Embryonic facial prominence (tissue), 1 donor: ENCODE measurements at regions not wholly inside any gene's neighbourhood (a gene's known extent, or its start where the extent isn't known, plus 50 kb on each side); places are given as distances from the start of the nearest gene placed in this dataset.
"Not testable (repeated sequence)": the region's sequence is repeated elsewhere in the genome, so short reads cannot be mapped to it uniquely, and the experiment has no call there.

Experiments
- DNase-seq: peaks from one replicate; pipeline ENCODE4 v3.0.0-alpha.2; 2016; ENCODE audit errors: extremely low spot score

DNA sequence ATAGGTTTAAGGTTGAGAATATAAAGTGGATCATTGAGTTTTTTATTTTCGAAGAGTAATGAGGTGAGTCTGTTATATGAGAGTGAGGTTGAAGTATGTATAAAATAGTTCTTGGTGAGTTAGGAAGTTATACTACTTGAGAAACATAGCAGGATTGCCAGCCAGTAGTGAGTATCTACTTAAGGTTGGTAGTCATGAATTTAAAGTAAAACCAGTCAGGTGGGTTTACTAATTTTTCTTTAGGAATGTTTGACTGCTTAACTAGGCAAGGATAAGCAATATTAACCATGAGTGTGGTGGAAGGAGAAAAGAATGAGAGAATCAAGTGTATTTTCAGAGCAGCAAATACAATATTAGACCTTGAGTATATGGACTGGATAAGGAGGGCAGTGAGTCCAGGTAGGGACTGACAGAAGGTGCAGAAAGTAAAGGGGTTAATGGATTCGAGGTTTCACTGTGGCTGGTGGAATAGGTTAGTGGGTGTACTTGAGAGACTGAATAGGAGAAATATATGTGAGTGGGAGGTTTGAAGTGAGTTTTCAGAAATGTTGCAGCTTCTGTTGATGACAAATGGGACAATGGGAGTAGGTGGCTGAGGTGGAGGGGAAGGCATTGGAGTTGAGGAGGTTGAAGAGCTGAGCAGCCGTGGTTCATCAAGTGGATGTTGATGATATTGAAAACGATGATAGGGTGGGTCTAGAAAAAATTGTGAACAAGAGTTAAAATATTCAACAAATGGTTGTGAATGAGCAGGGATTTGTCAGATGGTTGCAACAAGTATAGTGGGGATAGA is 232.5 kb upstream of the ASCC3 start:
- no peak for DNase-seq

DNA sequence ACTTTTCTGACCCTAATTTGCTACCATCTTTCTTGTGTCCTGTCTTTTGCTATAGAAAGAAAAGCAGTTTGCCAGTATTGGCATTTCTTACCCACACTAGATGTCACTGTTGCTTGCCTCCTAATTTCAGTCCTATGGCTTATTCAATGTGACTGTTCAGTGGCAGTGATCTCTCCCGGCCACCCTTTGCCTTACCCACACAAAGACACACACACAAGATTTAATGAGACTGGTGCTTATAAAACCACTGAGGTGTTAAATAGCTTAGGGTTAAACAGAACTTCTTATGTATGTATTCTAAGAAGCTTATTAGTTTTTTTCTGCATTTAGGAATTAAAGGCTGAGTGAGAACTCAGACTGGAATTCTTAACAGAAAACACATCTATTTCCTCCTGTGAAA is 233.6 kb upstream of the ASCC3 start:
- DNase-seq: peak; percentile 23

GRCh38 chr6:101116337-101116736 is 235.2 kb upstream of the ASCC3 start:
- DNase-seq: no peak

DNA sequence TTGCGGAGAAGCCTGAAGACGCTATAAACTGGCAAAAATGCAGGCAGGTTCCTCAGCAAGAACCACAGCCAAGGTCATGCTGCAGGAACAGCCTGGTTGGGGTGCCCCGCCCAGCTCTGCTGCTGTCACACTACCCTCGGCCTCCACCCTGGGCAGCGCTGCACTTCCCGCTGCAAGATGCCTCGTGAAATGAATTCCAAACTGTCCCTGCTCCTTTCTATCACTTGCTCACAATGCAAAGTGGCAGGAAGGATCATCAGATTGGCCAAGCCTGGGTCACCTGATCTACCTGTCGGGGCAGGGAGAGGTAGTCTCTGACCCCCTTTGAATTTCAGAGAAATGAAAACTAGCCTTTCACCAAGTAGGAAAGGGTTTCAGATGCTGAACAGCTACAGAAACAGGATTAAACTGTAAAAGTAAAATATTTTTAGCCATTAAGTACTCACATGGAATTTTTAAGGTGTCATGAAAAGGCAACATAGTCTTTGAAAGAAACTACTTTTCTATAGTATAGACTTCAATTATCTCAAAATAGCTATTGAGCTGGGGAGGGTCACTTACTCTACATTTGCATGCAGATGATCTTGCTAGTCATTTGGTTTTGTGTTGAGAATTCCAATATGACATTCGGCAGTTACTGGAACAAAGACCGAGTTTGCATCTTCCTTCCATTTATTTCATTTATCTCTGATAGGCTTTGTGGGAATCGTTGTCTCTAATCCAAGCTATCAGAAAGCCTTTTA is 236.4 kb upstream of the ASCC3 start:
- DNase-seq: no peak

GRCh38 chr6:101118136-101118396 is 236.9 kb upstream of the ASCC3 start:
- DNase-seq: no peak

- no peak for DNase-seq
Measured at GRCh38 chr6:101120747-101121146, 239.6 kb upstream of the ASCC3 start.

DNA sequence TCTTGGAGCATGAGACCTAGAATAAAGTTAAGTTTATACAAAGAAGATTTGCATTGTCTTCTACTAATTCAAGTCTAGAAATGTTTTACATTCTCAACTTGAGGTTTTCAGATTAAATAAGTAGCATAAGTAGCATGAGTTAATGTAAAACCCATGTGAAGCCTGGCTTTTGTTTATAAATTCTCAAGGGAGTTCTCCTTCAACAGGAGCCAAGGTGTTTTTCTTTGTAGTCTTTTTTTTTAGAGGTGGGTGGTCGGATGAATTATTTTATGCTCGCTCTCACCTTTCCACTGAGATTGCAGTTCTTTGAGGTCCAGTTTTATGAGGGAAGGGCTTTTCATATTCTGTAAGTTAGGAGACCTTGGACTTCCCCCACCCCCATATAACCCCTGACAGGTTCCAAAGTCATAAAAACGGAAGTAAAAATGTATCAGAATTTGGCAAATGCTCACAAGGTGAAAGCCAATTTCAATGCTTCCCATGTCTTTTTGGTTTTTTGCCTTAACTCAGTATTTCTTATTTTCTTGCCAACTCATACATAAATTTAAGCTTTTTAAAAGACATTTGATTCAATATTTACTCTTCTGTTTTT is 244.3 kb upstream of the ASCC3 start:
- DNase-seq: no peak

GRCh38 chr6:101126501-101126900 is 245.4 kb upstream of the ASCC3 start:
- no peak for DNase-seq

GRCh38 chr6:101129851-101130250 is 248.7 kb upstream of the ASCC3 start:
- DNase-seq: no peak

- DNase-seq: peak; percentile 6
Measured at GRCh38 chr6:101146389-101146788, 247.1 kb upstream of the GRIK2 start.

- DNase-seq: no peak
Measured at GRCh38 chr6:101150226-101150625, 243.3 kb upstream of the GRIK2 start.

GRCh38 chr6:101157638-101158037 is 235.9 kb upstream of the GRIK2 start:
- not testable (repeated sequence) for DNase-seq

GRCh38 chr6:101163611-101164010 is 229.9 kb upstream of the GRIK2 start:
- no peak for DNase-seq

DNA sequence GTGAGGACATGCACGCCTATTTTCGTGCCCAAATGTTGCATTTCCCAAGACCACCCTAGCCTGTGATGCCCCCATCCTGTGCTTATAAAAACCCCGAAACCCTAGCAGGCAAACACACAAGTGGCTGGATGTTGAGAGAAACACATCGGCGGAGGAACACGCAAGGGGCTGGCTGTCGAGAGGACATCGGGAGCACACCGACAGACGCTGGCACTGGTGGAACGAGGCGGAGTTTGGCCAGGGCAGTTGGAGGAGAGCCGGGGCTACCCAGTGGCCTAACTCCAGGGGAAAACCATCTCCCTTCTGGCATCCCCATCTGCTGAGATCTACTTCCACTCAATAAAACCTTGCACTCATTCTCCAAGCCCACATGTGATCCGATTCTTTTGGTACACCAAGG is 225.9 kb upstream of the GRIK2 start:
- no peak for DNase-seq

DNA sequence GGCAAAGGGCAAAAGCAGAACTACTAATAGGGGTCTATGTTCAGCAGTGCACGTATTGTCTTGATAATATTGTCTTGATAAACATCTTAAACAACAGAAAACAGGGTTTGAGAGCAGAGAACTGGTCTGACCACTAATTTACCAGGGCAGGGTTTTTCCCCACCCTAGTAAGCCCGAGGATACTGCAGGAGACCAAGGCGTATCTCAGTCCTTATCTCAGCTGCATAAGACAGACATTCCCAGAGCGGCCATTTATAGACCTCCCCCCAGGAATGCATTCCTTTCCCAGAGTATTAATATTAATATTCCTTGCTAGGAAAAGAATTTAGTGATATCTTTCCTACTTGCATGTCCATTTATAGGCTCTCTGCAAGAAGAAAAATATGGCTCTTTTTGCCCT is 222.5 kb upstream of the GRIK2 start:
- not testable (repeated sequence) for DNase-seq

DNA sequence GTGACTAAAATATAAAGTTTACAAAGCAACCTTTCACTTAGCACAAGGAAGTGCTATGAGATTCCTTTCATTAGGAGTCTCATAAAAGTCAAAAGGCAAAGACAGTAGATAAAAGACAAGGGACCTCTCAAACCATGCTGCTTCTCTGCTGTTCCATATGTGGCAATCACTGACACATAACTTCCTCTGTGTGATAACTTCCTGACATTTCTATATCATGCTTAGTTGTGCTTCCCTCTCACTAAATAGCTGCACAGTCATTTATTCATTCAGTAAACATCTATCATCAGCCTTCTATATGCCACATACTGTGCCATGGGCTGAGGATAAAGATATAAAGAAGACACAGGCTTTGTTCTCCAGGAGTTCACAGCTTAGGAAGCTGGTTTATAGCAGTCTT is 214.8 kb upstream of the GRIK2 start:
- DNase-seq: no peak

- DNase-seq: no peak
Measured at GRCh38 chr6:101181006-101181405, 212.5 kb upstream of the GRIK2 start.

DNA sequence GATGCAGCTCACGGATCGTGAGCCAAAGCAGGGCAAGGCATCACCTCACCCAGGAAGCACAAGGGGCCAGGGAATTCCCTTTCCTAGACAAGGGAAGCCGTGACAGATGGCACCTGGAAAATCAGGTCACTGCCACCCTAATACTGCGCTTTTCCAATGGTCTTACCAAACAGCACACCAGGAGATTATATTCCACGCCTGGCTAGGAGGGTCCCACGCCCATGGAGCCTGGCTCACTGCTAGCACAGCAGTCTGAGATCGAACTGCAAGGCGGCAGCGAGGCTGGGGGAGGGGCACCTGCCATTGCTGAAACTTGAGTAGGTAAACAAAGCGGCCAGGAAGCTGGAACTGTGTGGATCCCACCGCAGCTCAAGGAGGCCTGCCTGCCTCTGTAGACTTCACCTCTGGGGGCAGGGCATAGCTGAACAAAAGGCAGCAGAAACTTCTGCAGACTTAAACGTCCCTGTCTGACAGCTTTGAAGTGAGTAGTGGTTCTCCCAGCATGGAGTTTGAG is 205.2 kb upstream of the GRIK2 start:
- not testable (repeated sequence) for DNase-seq

DNA sequence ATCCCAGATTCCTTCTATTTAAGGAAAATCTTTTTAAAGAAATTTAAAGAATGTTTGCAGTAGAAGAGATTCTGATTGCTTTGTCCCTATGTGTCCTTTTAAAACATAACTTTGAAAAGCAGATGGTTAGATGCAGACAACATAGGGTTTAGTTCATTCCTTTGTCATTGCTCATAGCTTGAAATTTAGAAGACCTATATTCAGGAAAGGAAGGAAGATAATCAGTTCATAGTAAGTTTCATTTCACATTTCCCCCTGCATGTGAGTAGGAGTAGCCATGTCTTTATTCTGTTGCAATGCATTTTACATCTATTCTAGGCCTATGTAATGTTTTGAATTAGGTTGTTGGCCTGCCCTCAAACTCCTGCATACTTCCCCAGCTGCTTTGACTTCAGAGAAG is 197.9 kb upstream of the GRIK2 start:
- peak; percentile 20 for DNase-seq

- no peak for DNase-seq
Measured at GRCh38 chr6:101199441-101199840, 194.1 kb upstream of the GRIK2 start.

GRCh38 chr6:101202867-101203374 is 190.6 kb upstream of the GRIK2 start:
- no peak for DNase-seq

DNA sequence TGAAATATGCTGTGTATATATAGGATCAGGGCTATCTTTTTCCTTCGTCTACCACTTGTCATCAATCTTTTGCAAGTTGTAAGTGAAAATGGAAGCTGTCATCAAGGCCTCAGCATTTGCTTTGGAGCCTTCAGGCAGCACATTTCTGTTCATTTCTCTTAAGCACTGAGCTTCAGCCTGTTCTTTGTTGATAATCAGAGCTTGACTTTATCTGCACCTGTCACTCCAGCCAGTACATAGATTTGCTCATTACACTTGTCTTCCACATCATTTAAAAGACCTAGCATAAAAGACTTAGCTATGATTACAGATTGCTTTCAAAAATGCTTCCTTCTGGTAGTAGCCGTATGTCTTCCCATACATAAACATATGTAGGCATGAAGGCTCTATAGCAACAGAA is 189.8 kb upstream of the GRIK2 start:
- no peak for DNase-seq

- DNase-seq: no peak
Measured at GRCh38 chr6:101208152-101208551, 185.4 kb upstream of the GRIK2 start.
